SU-DHL-6 (cell line): ENCODE measurements at regions not wholly inside any gene's neighbourhood (a gene's known extent, or its start where the extent isn't known, plus 50 kb on each side); places are given as distances from the start of the nearest gene placed in this dataset.

Source experiments
- H2AFZ ChIP-seq: fragments of 200-600 bp; sonication (generic); 2 replicates; pipeline ENCODE4 v1.6.1; 2014; ENCODE audit warnings: low read depth, mild to moderate bottlenecking, moderate library complexity, mixed read lengths, antibody characterized with exemption, low read length; ENCODE audit not compliant: severe bottlenecking
- H3F3A ChIP-seq: fragments of 200-600 bp; shearing (Covaris generic); 2 replicates; pipeline ENCODE4 v1.6.0; 2016; ENCODE audit warnings: antibody characterized with exemption, mild to moderate bottlenecking; ENCODE audit not compliant: insufficient read depth
- H3K27ac ChIP-seq: fragments of 200-600 bp; sonication (generic); 2 replicates; pipeline ENCODE4 v1.5.1; 2016; ENCODE audit warnings: low read depth, mild to moderate bottlenecking, low read length, moderate library complexity, mixed read lengths
- H3K27me3 ChIP-seq: fragments of 200-600 bp; sonication (generic), shearing (Covaris generic); 2 replicates; pipeline ENCODE4 v1.6.0; 2014; ENCODE audit warnings: mild to moderate bottlenecking, low read length
- H3K36me3 ChIP-seq: fragments of 200-600 bp; sonication (generic); 2 replicates; pipeline ENCODE4 v1.6.1; 2014; ENCODE audit warnings: mild to moderate bottlenecking, low read length, mixed read lengths
- H3K4me2 ChIP-seq: fragments of 300-600, 200-600 bp; shearing (Covaris generic), sonication (generic); 2 replicates; pipeline ENCODE4 v1.6.0; 2014; ENCODE audit warnings: low read length, low read depth, mild to moderate bottlenecking; ENCODE audit not compliant: poor library complexity, severe bottlenecking
- H3K4me3 ChIP-seq: fragments of 200-600 bp; sonication (generic); 2 replicates; pipeline ENCODE4 v1.5.1; 2014; ENCODE audit warnings: antibody characterized with exemption, low read length, mild to moderate bottlenecking, mixed read lengths; ENCODE audit not compliant: insufficient read depth, poor library complexity, severe bottlenecking
- H3K79me2 ChIP-seq: fragments of 200-600 bp; sonication (generic); 2 replicates; pipeline ENCODE4 v1.6.1; 2014; ENCODE audit warnings: mild to moderate bottlenecking, low read length, moderate library complexity; ENCODE audit not compliant: insufficient read depth
- H3K9ac ChIP-seq: fragments of 200-600 bp; sonication (generic); 2 replicates; pipeline ENCODE4 v1.7.0; 2014; ENCODE audit warnings: mild to moderate bottlenecking, low read length
- H3K9me2 ChIP-seq: fragments of 200-600 bp; sonication (generic); replicated peaks from 2 replicates; pipeline ENCODE4 v1.6.1; 2014; ENCODE audit warnings: low read length; ENCODE audit not compliant: insufficient read depth
- H3K9me3 ChIP-seq: fragments of 200-600 bp; sonication (generic); 2 replicates; pipeline ENCODE4 v1.6.1; 2014; ENCODE audit warnings: low read length, mixed read lengths; ENCODE audit not compliant: insufficient read depth
- H4K20me1 ChIP-seq: fragments of 200-600 bp; sonication (generic); 2 replicates; pipeline ENCODE4 v1.6.1; 2014; ENCODE audit warnings: low read depth, mild to moderate bottlenecking, antibody characterized with exemption, low read length, moderate library complexity, mixed read lengths
- EZH2phosphoT487 ChIP-seq: fragments of 200-600 bp; sonication (generic), shearing (Covaris generic); conservative IDR thresholded peaks from 2 replicates; pipeline ENCODE4 v1.6.1; 2018; ENCODE audit warnings: mild to moderate bottlenecking, antibody characterized with exemption, low read length, moderate library complexity, mixed read lengths
- TF ChIP-seq, protein P1 (sequence below): fragments of 200-600 bp; sonication (generic); IDR thresholded peaks from one replicate; pipeline ENCODE4 v1.5.1; 2017; ENCODE audit warnings: antibody characterized with exemption, mild to moderate bottlenecking, low read length, moderate library complexity; ENCODE audit not compliant: insufficient read depth, poor library complexity, severe bottlenecking

DNA sequence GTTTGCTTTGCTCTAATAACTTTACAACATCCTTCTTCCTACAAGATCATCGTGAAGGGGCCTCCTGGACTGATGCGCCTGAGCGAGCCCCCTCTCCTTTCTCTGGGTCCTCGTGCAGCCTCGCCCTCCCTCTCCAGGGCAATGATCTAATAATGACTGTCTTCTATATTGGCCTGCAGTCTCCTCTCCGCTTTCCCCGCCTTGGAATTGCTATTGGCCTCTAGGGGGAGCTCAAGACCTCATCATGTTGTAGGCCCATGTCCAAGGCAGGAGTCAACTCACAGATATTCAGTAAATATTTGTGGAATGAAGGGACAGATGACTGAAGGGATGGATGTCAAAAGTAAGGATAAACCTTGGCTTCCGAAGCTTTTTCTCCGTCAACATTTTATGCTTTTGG is 1180.3 kb downstream of the TYW1 start:
- Histone ChIP-seq H3K9me3 (no peaks in the 10 kb centered on the region), H3F3A (no peaks in the 10 kb centered on the region), H3K9me2 (no peaks in the 10 kb centered on the region), H3K79me2 (no peaks in the 10 kb centered on the region), H3K27me3 (no peaks in the 10 kb centered on the region), H3K4me2 (no peak overlapping the region), H3K36me3 (no peaks in the 10 kb centered on the region), H4K20me1 (no peaks in the 10 kb centered on the region), H2AFZ (no peak overlapping the region), H3K4me3 (no peak overlapping the region), H3K27ac (no peak overlapping the region), H3K9ac (no peak overlapping the region)
- TF ChIP-seq, protein P1, sequence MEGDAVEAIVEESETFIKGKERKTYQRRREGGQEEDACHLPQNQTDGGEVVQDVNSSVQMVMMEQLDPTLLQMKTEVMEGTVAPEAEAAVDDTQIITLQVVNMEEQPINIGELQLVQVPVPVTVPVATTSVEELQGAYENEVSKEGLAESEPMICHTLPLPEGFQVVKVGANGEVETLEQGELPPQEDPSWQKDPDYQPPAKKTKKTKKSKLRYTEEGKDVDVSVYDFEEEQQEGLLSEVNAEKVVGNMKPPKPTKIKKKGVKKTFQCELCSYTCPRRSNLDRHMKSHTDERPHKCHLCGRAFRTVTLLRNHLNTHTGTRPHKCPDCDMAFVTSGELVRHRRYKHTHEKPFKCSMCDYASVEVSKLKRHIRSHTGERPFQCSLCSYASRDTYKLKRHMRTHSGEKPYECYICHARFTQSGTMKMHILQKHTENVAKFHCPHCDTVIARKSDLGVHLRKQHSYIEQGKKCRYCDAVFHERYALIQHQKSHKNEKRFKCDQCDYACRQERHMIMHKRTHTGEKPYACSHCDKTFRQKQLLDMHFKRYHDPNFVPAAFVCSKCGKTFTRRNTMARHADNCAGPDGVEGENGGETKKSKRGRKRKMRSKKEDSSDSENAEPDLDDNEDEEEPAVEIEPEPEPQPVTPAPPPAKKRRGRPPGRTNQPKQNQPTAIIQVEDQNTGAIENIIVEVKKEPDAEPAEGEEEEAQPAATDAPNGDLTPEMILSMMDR = peak; percentile 97
- TF ChIP-seq EZH2phosphoT487 = no peak

DNA sequence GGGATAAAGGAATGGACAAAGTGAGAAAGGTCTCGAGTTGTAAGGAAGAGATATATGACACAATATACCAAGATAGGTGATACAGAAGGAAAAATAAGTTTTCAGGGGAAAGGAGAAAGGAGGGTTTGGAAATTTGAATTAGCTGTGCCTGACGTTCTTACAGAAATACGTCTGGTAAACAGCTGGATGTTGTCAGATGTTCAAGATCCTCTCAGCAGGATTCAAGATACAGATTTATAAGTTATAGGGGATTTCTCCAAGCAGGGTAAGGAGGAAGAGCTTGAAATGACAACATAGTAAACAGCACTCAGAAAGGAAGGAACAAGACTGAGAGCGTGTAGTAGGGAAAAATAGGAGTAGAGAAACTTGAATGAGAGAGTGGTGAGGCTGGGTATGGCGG is 1184.1 kb downstream of the TYW1 start:
- no peak overlapping the region for H3K9ac ChIP-seq
- H3K79me2 ChIP-seq = no peaks in the 10 kb centered on the region
- H2AFZ ChIP-seq = no peak overlapping the region
- no peaks in the 10 kb centered on the region for H3K9me3 ChIP-seq
- H3K36me3 ChIP-seq = no peaks in the 10 kb centered on the region
- no peak overlapping the region for H3K4me2 ChIP-seq
- no peaks in the 10 kb centered on the region for H3F3A ChIP-seq
- no peak for TF ChIP-seq EZH2phosphoT487
- TF ChIP-seq, protein P1 = no peak
- H3K4me3 ChIP-seq = no peak overlapping the region
- no peak overlapping the region for H3K27ac ChIP-seq
- no peaks in the 10 kb centered on the region for H4K20me1 ChIP-seq
- no peaks in the 10 kb centered on the region for H3K9me2 ChIP-seq
- H3K27me3 ChIP-seq = no peaks in the 10 kb centered on the region

DNA sequence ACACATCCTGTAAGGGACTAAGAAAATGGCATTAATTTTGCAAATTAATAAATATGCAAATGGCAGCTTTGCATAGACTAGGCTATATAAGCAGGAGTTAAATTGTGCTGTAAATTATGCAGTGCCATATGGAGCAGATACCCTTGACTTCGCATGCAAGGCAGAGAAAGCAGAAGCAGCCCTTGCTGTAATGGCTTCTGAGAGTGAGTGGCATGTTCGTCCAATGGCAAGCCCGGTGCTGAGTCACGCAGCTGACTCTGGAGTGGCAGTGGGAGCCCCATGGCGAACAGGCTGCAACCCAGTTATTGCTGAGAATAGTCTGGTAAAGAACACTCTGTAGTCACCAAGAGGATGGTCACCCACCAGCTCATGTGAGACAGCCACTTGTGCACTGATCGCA is 1186.5 kb downstream of the TYW1 start:
- Histone ChIP-seq H3K9ac (no peak overlapping the region), H3F3A (no peaks in the 10 kb centered on the region), H3K36me3 (no peaks in the 10 kb centered on the region), H3K9me3 (no peaks in the 10 kb centered on the region), H3K4me3 (no peak overlapping the region), H2AFZ (no peak overlapping the region), H3K9me2 (no peaks in the 10 kb centered on the region), H3K27me3 (no peaks in the 10 kb centered on the region), H3K79me2 (no peaks in the 10 kb centered on the region), H3K27ac (no peak overlapping the region), H4K20me1 (no peaks in the 10 kb centered on the region), H3K4me2 (no peak overlapping the region)
- TF ChIP-seq, protein P1 = no peak
- TF ChIP-seq EZH2phosphoT487 = no peak
